Bronchial epithelial cell (primary cell): ENCODE measurements at regions not wholly inside any gene's neighbourhood (a gene's known extent, or its start where the extent isn't known, plus 50 kb on each side); places are given as distances from the start of the nearest gene placed in this dataset.

Experiments
- DNase-seq: peaks from one replicate; pipeline ENCODE4 v3.0.0-alpha.2; 2010; ENCODE audit warnings: low read depth
- FAIRE-seq: peaks from 2 replicates; lab custom pipeline; 2011; peaks lifted over from hg19 to GRCh38; lab: Jason Lieb, UNC
- H3K27me3 ChIP-seq: 2 replicates; pipeline ENCODE4 v1.5.1; 2011; ENCODE audit warnings: low read length; ENCODE audit not compliant: control insufficient read depth, insufficient read depth
- H3K36me3 ChIP-seq: 2 replicates; pipeline ENCODE4 v1.5.1; 2011; ENCODE audit warnings: low read length; ENCODE audit not compliant: control insufficient read depth, insufficient read depth
- H3K4me3 ChIP-seq: 2 replicates; pipeline ENCODE4 v1.5.1; 2011; ENCODE audit warnings: mild to moderate bottlenecking, low read depth, low read length, control low read depth
- CTCF ChIP-seq: IDR thresholded peaks from 2 replicates; pipeline ENCODE4 v1.5.1; 2011; ENCODE audit warnings: mild to moderate bottlenecking, moderate library complexity, low read length, control low read depth, inconsistent platforms; ENCODE audit not compliant: insufficient read depth, severe bottlenecking

GRCh38 chr3:106717178-106717780, 660.0 kb upstream of the CCDC54 start:
- DNase-seq (no peak), FAIRE-seq (no peak)
- Histone ChIP-seq H3K36me3 (no peaks in the 10 kb centered on the region), H3K4me3 (no peak overlapping the region), H3K27me3 (no peaks in the 10 kb centered on the region)
- TF ChIP-seq CTCF: no peak

- Histone ChIP-seq H3K36me3 (no peaks in the 10 kb centered on the region), H3K27me3 (no peaks in the 10 kb centered on the region), H3K4me3 (no peak overlapping the region)
- DNase-seq (no peak), FAIRE-seq (no peak)
- TF ChIP-seq CTCF: no peak
Observed at GRCh38 chr3:106719077-106719476, 658.2 kb upstream of the CCDC54 start.

GRCh38 chr3:106719583-106719982, 657.7 kb upstream of the CCDC54 start:
- FAIRE-seq: no peak

DNA sequence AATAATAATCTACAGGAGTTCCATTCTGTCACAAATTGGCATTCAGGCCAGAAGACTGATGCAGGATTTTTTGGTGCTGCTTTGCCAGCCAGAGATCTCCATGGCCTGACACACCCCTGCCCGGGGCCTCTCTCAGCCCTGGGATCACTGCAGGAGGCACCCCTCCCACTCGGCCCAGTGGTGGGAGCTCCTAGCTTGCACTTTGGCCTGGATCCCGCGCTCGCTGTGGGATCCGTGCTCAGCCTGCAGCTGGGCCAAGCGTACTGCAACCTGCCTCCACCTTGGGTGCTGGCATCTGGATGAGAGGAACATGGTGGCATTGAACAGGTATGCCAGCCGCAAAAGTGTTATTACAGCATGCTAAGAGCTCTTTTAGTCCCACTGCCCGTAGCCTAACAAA, 656.7 kb upstream of the CCDC54 start:
- no peak for TF ChIP-seq CTCF
- no peaks in the 10 kb centered on the region for H3K36me3 ChIP-seq
- DNase-seq (no peak), FAIRE-seq (no peak)
- H3K27me3 ChIP-seq: no peaks in the 10 kb centered on the region
- no peak overlapping the region for H3K4me3 ChIP-seq

More at GRCh38 chr3:106719583-106719982, 657.7 kb upstream of the CCDC54 start:
- Histone ChIP-seq H3K36me3 (no peaks in the 10 kb centered on the region), H3K4me3 (no peak overlapping the region), H3K27me3 (no peaks in the 10 kb centered on the region)
- DNase-seq: no peak
- no peak for TF ChIP-seq CTCF

GRCh38 chr3:106725566-106725965, 651.7 kb upstream of the CCDC54 start:
- no peaks in the 10 kb centered on the region for H3K36me3 ChIP-seq
- no peak for TF ChIP-seq CTCF
- DNase-seq (no peak), FAIRE-seq (no peak)
- H3K27me3 ChIP-seq: no peaks in the 10 kb centered on the region
- H3K4me3 ChIP-seq: no peak overlapping the region
